Epithelial cell of proximal tubule (primary cell): ENCODE measurements at regions not wholly inside any gene's neighbourhood (a gene's known extent, or its start where the extent isn't known, plus 50 kb on each side); places are given as distances from the start of the nearest gene placed in this dataset.

ENCODE experiments used
- DNase-seq: peaks from one replicate; pipeline ENCODE4 v3.0.0-alpha.2; 2011; ENCODE audit warnings: low read depth
- H3K4me3 ChIP-seq: 2 replicates; pipeline ENCODE4 v1.5.1; 2011; ENCODE audit warnings: low read depth, mild to moderate bottlenecking, low read length
- TF ChIP-seq, protein P1 (sequence below): conservative IDR thresholded peaks from 2 replicates; pipeline ENCODE4 v1.5.1; 2012; ENCODE audit warnings: low read depth, mild to moderate bottlenecking, low read length

- TF ChIP-seq, protein P1, sequence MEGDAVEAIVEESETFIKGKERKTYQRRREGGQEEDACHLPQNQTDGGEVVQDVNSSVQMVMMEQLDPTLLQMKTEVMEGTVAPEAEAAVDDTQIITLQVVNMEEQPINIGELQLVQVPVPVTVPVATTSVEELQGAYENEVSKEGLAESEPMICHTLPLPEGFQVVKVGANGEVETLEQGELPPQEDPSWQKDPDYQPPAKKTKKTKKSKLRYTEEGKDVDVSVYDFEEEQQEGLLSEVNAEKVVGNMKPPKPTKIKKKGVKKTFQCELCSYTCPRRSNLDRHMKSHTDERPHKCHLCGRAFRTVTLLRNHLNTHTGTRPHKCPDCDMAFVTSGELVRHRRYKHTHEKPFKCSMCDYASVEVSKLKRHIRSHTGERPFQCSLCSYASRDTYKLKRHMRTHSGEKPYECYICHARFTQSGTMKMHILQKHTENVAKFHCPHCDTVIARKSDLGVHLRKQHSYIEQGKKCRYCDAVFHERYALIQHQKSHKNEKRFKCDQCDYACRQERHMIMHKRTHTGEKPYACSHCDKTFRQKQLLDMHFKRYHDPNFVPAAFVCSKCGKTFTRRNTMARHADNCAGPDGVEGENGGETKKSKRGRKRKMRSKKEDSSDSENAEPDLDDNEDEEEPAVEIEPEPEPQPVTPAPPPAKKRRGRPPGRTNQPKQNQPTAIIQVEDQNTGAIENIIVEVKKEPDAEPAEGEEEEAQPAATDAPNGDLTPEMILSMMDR = no peak
- no peak for DNase-seq
- no peak overlapping the region for H3K4me3 ChIP-seq
Observed at GRCh38 chr14:62429683-62430082, 615.6 kb downstream of the KCNH5 start.

- TF ChIP-seq, protein P1 = no peak
- no peak overlapping the region for H3K4me3 ChIP-seq
- no peak for DNase-seq
Observed at GRCh38 chr14:62431496-62431895, 613.8 kb downstream of the KCNH5 start.

- TF ChIP-seq, protein P1 = no peak
- DNase-seq = no peak
- no peak overlapping the region for H3K4me3 ChIP-seq
Observed at GRCh38 chr14:62432955-62433354, 612.3 kb downstream of the KCNH5 start.

DNA sequence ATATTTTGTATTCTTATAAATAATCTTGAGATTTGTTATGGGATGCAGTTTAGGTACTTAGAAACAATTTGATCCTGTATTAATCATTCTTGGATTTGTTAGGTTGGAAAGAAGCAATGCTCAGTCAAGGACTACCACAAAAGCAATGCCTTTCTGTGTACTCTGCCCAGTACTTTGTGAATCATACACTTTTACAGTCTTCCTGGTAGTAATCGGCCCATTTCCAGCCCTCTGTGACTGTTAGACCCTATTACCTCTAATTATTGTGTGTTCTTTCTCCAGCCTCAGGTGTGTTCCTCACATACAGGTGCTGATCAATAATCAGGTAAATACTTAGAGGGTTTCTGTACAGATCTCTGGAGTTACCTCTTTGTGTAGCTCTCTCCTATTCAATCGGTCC lies 609.0 kb downstream of the KCNH5 start:
- no peak for DNase-seq

DNA sequence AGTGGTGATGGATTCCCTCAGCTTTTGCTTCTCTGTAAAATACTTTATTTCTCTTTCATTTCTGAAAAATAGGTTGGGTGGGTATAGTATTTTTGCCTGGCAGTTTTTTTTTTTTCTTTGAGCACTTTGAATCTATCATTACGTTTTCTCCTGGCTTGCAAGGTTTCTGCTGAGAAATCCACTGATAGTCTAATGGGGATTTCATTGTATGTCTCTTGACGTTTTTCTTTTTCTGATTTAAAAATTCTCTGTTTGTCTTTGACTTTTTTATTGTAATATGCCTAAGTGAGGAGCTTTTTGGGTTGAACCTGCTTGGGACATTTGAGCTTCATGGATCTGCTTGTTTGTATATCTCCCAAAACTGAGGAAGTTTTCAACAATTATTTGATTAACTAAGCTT lies 606.0 kb downstream of the KCNH5 start:
- no peak for DNase-seq
- no peak overlapping the region for H3K4me3 ChIP-seq
- TF ChIP-seq, protein P1 = no peak

More for the DNA sequence above, 609.0 kb downstream of the KCNH5 start:
- H3K4me3 ChIP-seq = no peak overlapping the region
- TF ChIP-seq, protein P1 = no peak

- TF ChIP-seq, protein P1 = no peak
Observed at GRCh38 chr14:62443796-62444195, 601.5 kb downstream of the KCNH5 start.

GRCh38 chr14:62445570-62445969 lies 599.7 kb downstream of the KCNH5 start:
- no peak for DNase-seq
- TF ChIP-seq, protein P1 = no peak
- H3K4me3 ChIP-seq = no peak overlapping the region

More at GRCh38 chr14:62443796-62444195, 601.5 kb downstream of the KCNH5 start:
- H3K4me3 ChIP-seq = no peak overlapping the region
- DNase-seq = no peak
